HG02642 (cell line): ENCODE measurements at regions not wholly inside any gene's neighbourhood (a gene's known extent, or its start where the extent isn't known, plus 50 kb on each side); places are given as distances from the start of the nearest gene placed in this dataset.

Experiments
- ATAC-seq: cut with Tn5 transposase; IDR thresholded peaks from one replicate; pipeline ENCODE4 v1.9.1; 2021; ENCODE audit warnings: mild to moderate bottlenecking; ENCODE audit not compliant: unreplicated experiment, poor library complexity

- no peak for ATAC-seq
Observed at GRCh38 chr11:88448131-88448670, 110.7 kb upstream of the CTSC start.

DNA sequence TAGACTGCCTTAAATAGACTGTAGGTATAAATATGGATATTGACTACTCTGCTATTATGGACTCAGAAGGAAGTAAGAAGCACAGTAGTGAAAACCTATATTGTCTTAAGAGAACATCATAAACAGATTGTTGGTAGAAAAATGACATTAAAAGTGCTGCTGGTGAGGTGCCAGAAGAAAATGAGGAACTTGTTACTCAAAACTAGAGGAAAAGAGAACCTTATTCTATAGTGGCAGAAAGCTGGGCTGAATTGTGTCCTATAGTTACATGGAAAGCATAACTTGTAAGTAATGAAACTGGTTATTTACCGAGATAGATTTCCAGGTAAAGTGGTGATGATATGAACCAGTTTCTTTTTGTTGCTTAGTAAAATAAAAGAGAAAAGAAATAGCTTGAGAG, 109.7 kb upstream of the CTSC start:
- ATAC-seq, result no peak

DNA sequence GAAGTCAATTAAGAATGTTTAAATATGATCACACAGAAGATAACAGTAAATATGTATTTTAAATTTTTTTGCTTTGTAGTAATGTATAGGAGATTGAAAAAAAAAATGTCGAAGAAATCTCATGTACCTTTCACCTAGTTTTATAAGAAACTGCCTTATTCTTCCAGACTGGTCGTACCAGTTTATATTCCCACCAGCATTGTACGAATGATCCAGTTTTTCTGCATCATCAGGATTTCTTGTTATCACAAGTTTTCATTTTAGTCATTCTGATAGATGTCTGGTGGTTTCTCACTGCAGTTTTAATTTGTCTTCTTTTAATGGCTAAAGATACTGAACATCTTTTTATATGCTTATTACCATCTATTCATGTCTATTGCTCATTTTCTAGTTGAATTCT, 101.8 kb upstream of the CTSC start:
- no peak for ATAC-seq

DNA sequence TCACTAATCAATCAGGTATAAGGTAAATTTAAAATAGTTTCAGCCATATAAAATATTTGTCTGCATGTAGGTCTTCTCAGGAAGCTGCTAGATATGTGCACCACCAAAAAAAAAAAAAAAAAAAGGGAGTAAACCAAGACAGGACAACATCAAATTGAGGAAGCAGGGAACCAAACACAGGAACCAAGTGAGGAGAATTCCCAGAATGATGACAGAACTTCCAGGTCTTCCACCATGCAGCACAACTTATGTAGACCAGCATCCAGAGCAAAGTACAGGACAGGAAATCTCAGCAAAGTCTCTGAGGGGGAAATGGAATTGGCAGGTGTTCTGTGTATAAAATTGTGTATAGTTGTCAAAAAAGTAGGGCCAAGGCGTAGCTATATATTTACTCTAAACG, 101.2 kb upstream of the CTSC start:
- ATAC-seq, result no peak

- peak; percentile 97 for ATAC-seq
Observed at GRCh38 chr11:88435415-88435814, 97.9 kb upstream of the CTSC start.

DNA sequence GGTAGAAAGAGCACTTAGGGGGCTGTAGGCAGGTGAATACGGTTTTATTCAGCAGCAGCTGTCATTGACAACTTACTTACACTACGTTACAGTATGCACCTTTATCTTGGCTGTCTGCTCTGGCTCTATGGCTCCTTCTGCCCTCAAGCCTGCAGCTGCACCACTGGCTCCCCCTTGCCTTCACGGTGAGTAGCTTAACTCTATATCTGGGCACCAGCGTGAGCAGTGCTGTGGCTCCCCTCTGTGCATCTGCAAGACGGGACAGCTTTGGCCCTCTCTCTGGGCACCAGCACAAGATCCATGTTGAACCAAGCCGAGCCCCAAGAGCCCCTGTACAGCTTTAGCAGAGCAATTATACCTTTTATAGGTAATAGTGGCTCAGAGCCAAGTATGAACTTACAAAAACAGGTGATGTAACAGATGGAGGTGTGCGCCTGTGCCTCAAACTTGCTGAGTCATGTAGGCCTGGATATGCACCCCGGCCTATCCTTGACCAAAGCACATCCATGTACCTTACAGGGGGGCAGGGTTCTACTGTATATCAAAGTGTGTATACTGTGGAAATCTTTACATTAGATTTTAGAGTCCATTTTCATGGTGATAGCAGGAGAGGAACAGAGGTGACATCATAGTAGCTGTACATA, 96.9 kb upstream of the CTSC start:
- no peak for ATAC-seq

- no peak for ATAC-seq
Observed at GRCh38 chr11:88433536-88434230, 96.1 kb upstream of the CTSC start.

GRCh38 chr11:88431675-88432341, 94.3 kb upstream of the CTSC start:
- no peak for ATAC-seq

DNA sequence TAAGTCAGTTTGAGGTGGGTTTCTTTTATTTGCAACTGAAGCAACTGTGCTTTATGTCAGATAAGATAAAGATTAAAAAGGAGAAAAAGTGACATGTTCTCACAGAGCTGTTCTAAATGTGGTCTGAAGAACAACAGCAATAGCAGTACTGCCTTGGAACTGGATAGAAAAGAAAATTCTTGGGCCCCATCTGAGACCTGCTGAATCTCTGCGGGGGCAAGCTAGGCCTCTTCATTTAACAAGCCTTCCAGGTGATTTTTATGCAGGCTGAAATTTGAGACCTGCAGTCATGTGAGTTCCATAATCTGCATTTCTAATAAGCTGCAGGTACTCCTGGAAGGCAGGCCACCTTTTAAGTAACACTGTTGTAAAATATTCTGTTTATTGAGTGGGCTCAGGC, 91.4 kb upstream of the CTSC start:
- ATAC-seq, result no peak

- no peak for ATAC-seq
Observed at GRCh38 chr11:88427719-88428118, 90.2 kb upstream of the CTSC start.

- no peak for ATAC-seq
Observed at GRCh38 chr11:88424881-88425280, 87.3 kb upstream of the CTSC start.

DNA sequence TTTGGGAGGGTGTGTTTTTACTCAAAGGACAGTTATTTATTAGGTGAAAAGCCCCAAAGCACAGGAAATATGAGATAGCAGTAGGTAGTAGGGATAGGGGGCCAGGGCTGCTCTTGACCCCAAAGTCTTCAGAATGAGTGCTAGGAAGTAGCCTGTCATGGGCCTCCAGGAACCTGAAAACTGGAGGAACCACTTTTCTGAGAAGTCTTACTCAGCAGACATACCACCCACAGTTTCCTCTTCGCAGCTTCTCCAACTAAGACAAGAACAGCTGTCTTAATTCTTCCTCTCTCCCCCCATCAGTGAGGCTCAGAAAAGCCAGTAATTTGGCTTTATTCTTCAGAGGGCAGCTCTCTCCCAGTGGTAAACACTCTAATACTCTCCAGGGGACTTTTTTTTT, 84.0 kb upstream of the CTSC start:
- peak; percentile 82 for ATAC-seq

DNA sequence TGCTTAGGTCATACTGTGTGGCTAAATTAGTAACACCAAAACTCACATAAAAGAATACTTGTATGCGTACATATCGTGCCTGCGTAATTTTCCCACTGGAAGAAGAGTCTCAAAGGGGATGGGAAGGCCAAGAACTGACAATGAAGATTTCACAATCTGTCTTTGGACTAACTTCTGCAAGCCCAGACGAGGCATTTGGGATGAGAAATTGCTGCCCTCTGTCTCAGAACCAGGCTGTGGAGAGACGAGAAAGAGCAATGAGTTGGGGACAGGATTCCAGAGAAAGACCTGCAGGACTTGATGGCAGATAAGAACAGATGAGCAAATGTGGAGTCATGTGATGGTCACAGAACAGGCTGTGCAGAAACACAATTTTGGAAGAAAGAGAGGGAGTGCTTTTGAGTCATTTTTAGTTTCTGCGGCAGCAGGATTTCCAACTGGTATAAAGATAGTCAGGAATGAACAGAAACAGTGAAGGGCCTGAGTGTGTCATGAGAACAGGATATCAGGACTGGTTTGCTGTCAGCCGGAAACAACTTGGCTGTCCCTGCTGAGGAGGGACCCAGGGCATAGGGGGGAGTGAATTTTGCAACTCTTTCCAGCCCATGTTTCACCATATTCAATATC, 82.7 kb upstream of the CTSC start:
- no peak for ATAC-seq

- no peak for ATAC-seq
Observed at GRCh38 chr11:88418508-88418907, 81.0 kb upstream of the CTSC start.

- no peak for ATAC-seq
Observed at GRCh38 chr11:88415495-88415894, 78.0 kb upstream of the CTSC start.

DNA sequence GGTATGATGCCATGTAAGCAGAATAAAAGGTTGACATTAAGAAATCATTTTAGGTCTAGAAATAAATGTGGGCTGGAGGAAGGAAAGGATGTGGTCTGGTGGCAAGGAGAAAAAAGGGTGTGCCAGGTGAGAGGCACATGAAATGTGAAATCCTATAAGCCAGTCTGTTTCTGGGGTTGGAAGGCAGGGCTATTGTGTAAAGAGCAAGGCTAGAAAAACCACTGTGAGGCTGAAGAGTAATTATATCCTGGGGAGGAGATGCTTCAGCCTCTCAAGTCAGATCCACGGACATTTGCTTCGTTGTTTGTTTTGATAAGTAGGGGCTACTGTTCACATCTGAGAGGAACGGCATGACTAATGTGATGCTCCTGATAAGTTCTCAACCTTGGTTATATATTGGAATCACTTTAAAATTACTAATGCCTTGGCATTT, 77.5 kb upstream of the CTSC start:
- ATAC-seq, result no peak

GRCh38 chr11:88414385-88414861, 76.9 kb upstream of the CTSC start:
- ATAC-seq, result no peak

GRCh38 chr11:88411265-88411664, 73.7 kb upstream of the CTSC start:
- no peak for ATAC-seq

- ATAC-seq, result no peak
Observed at GRCh38 chr11:88410656-88411055, 73.1 kb upstream of the CTSC start.

GRCh38 chr11:88410056-88410455, 72.5 kb upstream of the CTSC start:
- no peak for ATAC-seq

DNA sequence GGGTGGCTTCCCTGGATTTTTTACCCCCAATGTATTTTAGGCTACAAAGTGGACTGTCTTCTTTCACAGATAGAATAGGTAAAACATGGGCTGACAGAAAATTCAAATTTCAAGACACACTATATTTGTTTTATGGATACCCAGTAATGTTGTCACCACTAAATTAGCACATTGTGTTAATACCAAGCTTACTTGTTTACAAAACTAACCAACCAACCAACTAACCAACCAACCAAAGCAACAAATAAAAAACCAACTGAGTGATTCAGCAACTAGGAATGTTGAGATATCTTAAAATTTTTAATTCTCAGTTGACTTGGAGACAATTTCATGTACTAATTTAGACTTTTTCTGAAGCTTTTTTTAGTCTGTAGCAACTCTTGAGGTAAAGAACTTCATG, 69.3 kb upstream of the CTSC start:
- ATAC-seq, result no peak
